Amygdala (tissue), 56 donors: ENCODE measurements at regions not wholly inside any gene's neighbourhood (a gene's known extent, or its start where the extent isn't known, plus 50 kb on each side); places are given as distances from the start of the nearest gene placed in this dataset.

Experiments
- DNase-seq, 56 donors: peaks; one replicate each; lab custom pipeline; 2025; lab: John Stamatoyannopoulos, UW

GRCh38 chr17:37801171-37801570 is 56.3 kb upstream of the HNF1B start:
- DNase-seq = no peak

GRCh38 chr17:37797206-37797605 is 52.3 kb upstream of the HNF1B start:
- DNase-seq = no peak

- no peak for DNase-seq
These were observed 51.2 kb upstream of the HNF1B start for GRCh38 chr17:37796076-37796475.
